ENCODE measurements at regions not wholly inside any gene's neighbourhood (a gene's known extent, or its start where the extent isn't known, plus 50 kb on each side); places are given as distances from the start of the nearest gene placed in this dataset.

DNA sequence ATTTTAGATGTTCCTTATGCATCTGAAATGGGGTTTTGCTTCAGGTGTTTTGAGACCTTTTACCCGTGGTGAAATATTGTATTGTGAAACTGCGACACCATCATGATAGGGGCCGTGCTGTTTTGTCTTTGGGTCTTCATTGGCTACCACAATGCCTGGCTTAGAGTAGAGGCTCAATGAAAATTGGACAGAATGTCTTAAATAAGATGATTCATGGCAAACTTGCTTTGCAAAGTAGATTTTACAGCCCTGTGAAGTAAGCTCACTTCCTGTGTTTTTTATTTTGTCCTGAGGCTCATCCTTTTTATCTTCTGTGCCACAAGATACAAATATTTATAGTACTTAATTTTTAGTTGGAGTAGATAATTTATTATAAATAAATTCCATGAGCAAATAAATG lies 111.3 kb upstream of the FRMD6 start:
- H3K36me3 ChIP-seq (ENCODE audit: control insufficient read depth in 2 of 3, insufficient read depth in 3 of 3, low read length in 3 of 3), result no peaks in the 10 kb centered on the region
- no peak overlapping the region for H3K9ac ChIP-seq (ENCODE audit: low read length in 3 of 3)
- intact Hi-C loops (cut with DNase I), result no loop called here
- FAIRE-seq (no peak), DNase-seq (no peak)
- peaks cover 0 to 3% (median 0%) of the 10 kb centered on the region in 3 donors for H3K9me3 ChIP-seq (ENCODE audit: control insufficient read depth in 2 of 3, insufficient read depth in 1 of 3, low read length in 3 of 3)
- TF ChIP-seq, protein P1, sequence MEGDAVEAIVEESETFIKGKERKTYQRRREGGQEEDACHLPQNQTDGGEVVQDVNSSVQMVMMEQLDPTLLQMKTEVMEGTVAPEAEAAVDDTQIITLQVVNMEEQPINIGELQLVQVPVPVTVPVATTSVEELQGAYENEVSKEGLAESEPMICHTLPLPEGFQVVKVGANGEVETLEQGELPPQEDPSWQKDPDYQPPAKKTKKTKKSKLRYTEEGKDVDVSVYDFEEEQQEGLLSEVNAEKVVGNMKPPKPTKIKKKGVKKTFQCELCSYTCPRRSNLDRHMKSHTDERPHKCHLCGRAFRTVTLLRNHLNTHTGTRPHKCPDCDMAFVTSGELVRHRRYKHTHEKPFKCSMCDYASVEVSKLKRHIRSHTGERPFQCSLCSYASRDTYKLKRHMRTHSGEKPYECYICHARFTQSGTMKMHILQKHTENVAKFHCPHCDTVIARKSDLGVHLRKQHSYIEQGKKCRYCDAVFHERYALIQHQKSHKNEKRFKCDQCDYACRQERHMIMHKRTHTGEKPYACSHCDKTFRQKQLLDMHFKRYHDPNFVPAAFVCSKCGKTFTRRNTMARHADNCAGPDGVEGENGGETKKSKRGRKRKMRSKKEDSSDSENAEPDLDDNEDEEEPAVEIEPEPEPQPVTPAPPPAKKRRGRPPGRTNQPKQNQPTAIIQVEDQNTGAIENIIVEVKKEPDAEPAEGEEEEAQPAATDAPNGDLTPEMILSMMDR (IDR thresholded peaks at IDR 0.05; ENCODE audit: borderline replicate concordance, extremely low read depth, insufficient read depth), result no peak
- H3K27me3 ChIP-seq (ENCODE audit: control insufficient read depth, insufficient read depth, low read length), result no peaks in the 10 kb centered on the region
- H3K4me3 ChIP-seq (ENCODE audit: low read length in 3 of 3), result no peak overlapping the region
- no peaks in the 10 kb centered on the region for H3K4me1 ChIP-seq (ENCODE audit: control insufficient read depth in 2 of 3, insufficient read depth in 2 of 3, low read depth in 1 of 3, low read length in 3 of 3)
- no peak overlapping the region for H3K27ac ChIP-seq (ENCODE audit: low read depth in 2 of 2, low read length in 2 of 2)

DNA sequence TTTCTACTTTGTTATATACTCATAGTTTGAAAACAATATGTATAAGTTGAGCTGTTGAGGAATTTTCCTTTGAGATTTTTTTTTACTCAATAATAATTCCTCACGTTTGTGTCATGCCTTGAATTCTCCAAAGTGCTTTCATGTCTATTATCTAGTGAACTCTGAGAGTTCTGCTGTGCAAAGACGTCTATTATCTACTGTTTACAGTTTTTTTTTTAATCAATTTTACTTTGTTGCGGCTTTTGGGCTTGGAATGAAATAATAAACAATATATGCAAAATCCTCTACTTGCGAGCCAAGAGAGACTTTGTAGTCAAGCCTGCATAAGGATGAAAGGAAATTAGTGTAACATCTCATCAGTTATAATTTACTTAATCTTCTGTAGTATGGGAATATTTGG lies 107.2 kb upstream of the FRMD6 start:
- H3K4me1 ChIP-seq (ENCODE audit: control insufficient read depth in 2 of 3, insufficient read depth in 2 of 3, low read depth in 1 of 3, low read length in 3 of 3), result peaks cover 0 to 6% (median 0%) of the 10 kb centered on the region in 3 donors
- no peaks in the 10 kb centered on the region for H3K36me3 ChIP-seq (ENCODE audit: control insufficient read depth in 2 of 3, insufficient read depth in 3 of 3, low read length in 3 of 3)
- H3K27me3 ChIP-seq (ENCODE audit: control insufficient read depth, insufficient read depth, low read length), result no peaks in the 10 kb centered on the region
- no peak overlapping the region for H3K9ac ChIP-seq (ENCODE audit: low read length in 3 of 3)
- no peak for DNase-seq
- H3K27ac ChIP-seq (ENCODE audit: low read depth in 2 of 2, low read length in 2 of 2), result no peak overlapping the region
- H3K4me3 ChIP-seq (ENCODE audit: low read length in 3 of 3), result no peak overlapping the region
- TF ChIP-seq, protein P1 (IDR thresholded peaks at IDR 0.05; ENCODE audit: borderline replicate concordance, extremely low read depth, insufficient read depth), result no peak
- intact Hi-C loops (cut with DNase I), result no loop called here
- no peaks in the 10 kb centered on the region for H3K9me3 ChIP-seq (ENCODE audit: control insufficient read depth in 2 of 3, insufficient read depth in 1 of 3, low read length in 3 of 3)
- FAIRE-seq, result no peak

DNA sequence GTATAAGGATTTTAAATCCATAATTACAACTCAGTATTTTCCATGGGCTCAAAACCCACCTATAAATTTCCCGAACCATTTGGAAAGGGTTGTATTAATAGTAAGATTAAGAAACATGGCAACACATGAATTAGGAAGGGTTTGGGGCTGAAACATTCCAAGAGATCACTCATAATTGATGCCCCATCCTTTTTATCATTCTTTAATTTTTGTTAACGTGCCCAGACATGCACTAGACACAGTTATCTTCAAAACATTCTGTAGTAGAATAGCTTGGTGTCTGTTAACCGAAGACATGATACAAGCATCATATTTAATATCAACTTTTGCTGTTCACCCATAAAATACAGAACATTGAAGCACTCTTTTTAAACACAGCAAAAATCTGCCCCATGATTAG lies 106.8 kb upstream of the FRMD6 start:
- DNase-seq, result no peak
- intact Hi-C loops (cut with DNase I), result no loop called here
- FAIRE-seq, result no peak
- no peak overlapping the region for H3K27ac ChIP-seq (ENCODE audit: low read depth in 2 of 2, low read length in 2 of 2)
- TF ChIP-seq, protein P1 (IDR thresholded peaks at IDR 0.05; ENCODE audit: borderline replicate concordance, extremely low read depth, insufficient read depth), result no peak
- no peaks in the 10 kb centered on the region for H3K36me3 ChIP-seq (ENCODE audit: control insufficient read depth in 2 of 3, insufficient read depth in 3 of 3, low read length in 3 of 3)
- no peaks in the 10 kb centered on the region for H3K27me3 ChIP-seq (ENCODE audit: control insufficient read depth, insufficient read depth, low read length)
- H3K4me1 ChIP-seq (ENCODE audit: control insufficient read depth in 2 of 3, insufficient read depth in 2 of 3, low read depth in 1 of 3, low read length in 3 of 3), result peaks cover 0 to 6% (median 0%) of the 10 kb centered on the region in 3 donors
- no peak overlapping the region for H3K9ac ChIP-seq (ENCODE audit: low read length in 3 of 3)
- H3K4me3 ChIP-seq (ENCODE audit: low read length in 3 of 3), result no peak overlapping the region
- H3K9me3 ChIP-seq (ENCODE audit: control insufficient read depth in 2 of 3, insufficient read depth in 1 of 3, low read length in 3 of 3), result no peaks in the 10 kb centered on the region

DNA sequence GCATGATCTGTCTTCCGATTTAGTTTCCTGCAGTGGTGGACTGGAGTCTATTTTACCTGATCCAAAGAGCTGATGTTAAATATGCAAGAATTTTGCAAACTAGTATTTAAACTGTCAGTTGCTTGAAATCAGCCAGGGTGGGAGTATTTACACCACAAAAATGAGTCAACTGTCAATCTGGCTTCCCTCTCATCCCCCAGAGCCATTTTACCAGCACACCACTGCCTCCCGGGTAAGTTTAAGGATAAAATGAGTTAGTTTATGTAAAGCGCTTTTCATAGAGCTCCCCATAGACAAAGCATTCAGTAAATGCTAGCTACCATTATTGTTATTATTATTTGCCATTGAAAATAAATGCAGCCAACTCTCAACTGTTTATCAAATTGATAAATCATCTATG lies 106.3 kb upstream of the FRMD6 start:
- TF ChIP-seq, protein P1 (IDR thresholded peaks at IDR 0.05; ENCODE audit: borderline replicate concordance, extremely low read depth, insufficient read depth), result no peak
- no peaks in the 10 kb centered on the region for H3K27me3 ChIP-seq (ENCODE audit: control insufficient read depth, insufficient read depth, low read length)
- intact Hi-C loops (cut with DNase I), result no loop called here
- FAIRE-seq (no peak), DNase-seq (no peak)
- no peaks in the 10 kb centered on the region for H3K36me3 ChIP-seq (ENCODE audit: control insufficient read depth in 2 of 3, insufficient read depth in 3 of 3, low read length in 3 of 3)
- no peak overlapping the region for H3K4me3 ChIP-seq (ENCODE audit: low read length in 3 of 3)
- no peak overlapping the region for H3K27ac ChIP-seq (ENCODE audit: low read depth in 2 of 2, low read length in 2 of 2)
- no peak overlapping the region for H3K9ac ChIP-seq (ENCODE audit: low read length in 3 of 3)
- H3K9me3 ChIP-seq (ENCODE audit: control insufficient read depth in 2 of 3, insufficient read depth in 1 of 3, low read length in 3 of 3), result no peaks in the 10 kb centered on the region
- H3K4me1 ChIP-seq (ENCODE audit: control insufficient read depth in 2 of 3, insufficient read depth in 2 of 3, low read depth in 1 of 3, low read length in 3 of 3), result peaks cover 0 to 6% (median 0%) of the 10 kb centered on the region in 3 donors

Measured in kidney (tissue), 13 donors.